ENCODE measurements at regions not wholly inside any gene's neighbourhood (a gene's known extent, or its start where the extent isn't known, plus 50 kb on each side); places are given as distances from the start of the nearest gene placed in this dataset.
A peak's percentile ranks its signal among the peaks of the same experiment; 100 is the strongest.

GRCh38 chr12:67759829-67760228 lies 111.3 kb downstream of the DYRK2 start:
- no peak overlapping the region for H3K27ac Mint-ChIP-seq (ENCODE audit: low read depth, unreplicated experiment)
- H3K27me3 Mint-ChIP-seq (ENCODE audit: insufficient read depth, unreplicated experiment) = no peaks in the 10 kb centered on the region
- TF ChIP-seq, protein P1, sequence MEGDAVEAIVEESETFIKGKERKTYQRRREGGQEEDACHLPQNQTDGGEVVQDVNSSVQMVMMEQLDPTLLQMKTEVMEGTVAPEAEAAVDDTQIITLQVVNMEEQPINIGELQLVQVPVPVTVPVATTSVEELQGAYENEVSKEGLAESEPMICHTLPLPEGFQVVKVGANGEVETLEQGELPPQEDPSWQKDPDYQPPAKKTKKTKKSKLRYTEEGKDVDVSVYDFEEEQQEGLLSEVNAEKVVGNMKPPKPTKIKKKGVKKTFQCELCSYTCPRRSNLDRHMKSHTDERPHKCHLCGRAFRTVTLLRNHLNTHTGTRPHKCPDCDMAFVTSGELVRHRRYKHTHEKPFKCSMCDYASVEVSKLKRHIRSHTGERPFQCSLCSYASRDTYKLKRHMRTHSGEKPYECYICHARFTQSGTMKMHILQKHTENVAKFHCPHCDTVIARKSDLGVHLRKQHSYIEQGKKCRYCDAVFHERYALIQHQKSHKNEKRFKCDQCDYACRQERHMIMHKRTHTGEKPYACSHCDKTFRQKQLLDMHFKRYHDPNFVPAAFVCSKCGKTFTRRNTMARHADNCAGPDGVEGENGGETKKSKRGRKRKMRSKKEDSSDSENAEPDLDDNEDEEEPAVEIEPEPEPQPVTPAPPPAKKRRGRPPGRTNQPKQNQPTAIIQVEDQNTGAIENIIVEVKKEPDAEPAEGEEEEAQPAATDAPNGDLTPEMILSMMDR (IDR thresholded peaks at IDR 0.05; ENCODE audit: unreplicated experiment) = no peak
- H3K4me3 Mint-ChIP-seq (ENCODE audit: unreplicated experiment) = no peak overlapping the region
- no peaks in the 10 kb centered on the region for H3K4me1 Mint-ChIP-seq (ENCODE audit: insufficient read depth, unreplicated experiment)
- DNase-seq (ENCODE audit: unreplicated experiment) = peak; percentile 8
- no TSS peak for BruUV-seq (replicated peaks)
- intact Hi-C loops (cut with micrococcal nuclease) = no loop called here
- ChIA-PET POLR2A (no interaction called here), CTCF (no interaction called here)
- H3K9me3 Mint-ChIP-seq (ENCODE audit: unreplicated experiment) = no peaks in the 10 kb centered on the region
- H3K36me3 Mint-ChIP-seq (ENCODE audit: insufficient read depth, unreplicated experiment) = no peaks in the 10 kb centered on the region

GRCh38 chr12:67760586-67761275 lies 112.2 kb downstream of the DYRK2 start:
- Mint-ChIP-seq H3K27me3 (ENCODE audit: insufficient read depth, unreplicated experiment) (no peaks in the 10 kb centered on the region), H3K4me1 (ENCODE audit: insufficient read depth, unreplicated experiment) (no peaks in the 10 kb centered on the region), H3K4me3 (ENCODE audit: unreplicated experiment) (no peak overlapping the region), H3K27ac (ENCODE audit: low read depth, unreplicated experiment) (no peak overlapping the region), H3K9me3 (ENCODE audit: unreplicated experiment) (no peaks in the 10 kb centered on the region), H3K36me3 (ENCODE audit: insufficient read depth, unreplicated experiment) (no peaks in the 10 kb centered on the region)
- TF ChIP-seq, protein P1 (IDR thresholded peaks at IDR 0.05; ENCODE audit: unreplicated experiment) = no peak
- no peak for DNase-seq (ENCODE audit: unreplicated experiment)
- BruUV-seq (replicated peaks) = no TSS peak
- POLR2A ChIA-PET = no interaction called here
- intact Hi-C loops (cut with micrococcal nuclease) = no loop called here
- CTCF ChIA-PET = interaction anchor here (0.6 kb wide), 1 partner anchor 914 kb away, joined by 4 read pairs; no protein-coding TSS in a partner anchor

- no peak overlapping the region for H3K27ac Mint-ChIP-seq (ENCODE audit: low read depth, unreplicated experiment)
- intact Hi-C loops (cut with micrococcal nuclease) = no loop called here
- H3K4me3 Mint-ChIP-seq (ENCODE audit: unreplicated experiment) = no peak overlapping the region
- no peaks in the 10 kb centered on the region for H3K27me3 Mint-ChIP-seq (ENCODE audit: insufficient read depth, unreplicated experiment)
- DNase-seq (ENCODE audit: unreplicated experiment) = no peak
- ChIA-PET POLR2A (interaction anchor here (0.9 kb wide), 1 partner anchor 13 kb away, joined by 3 read pairs; no protein-coding TSS in a partner anchor), CTCF (interaction anchor here (0.7 kb wide), 2 partner anchors 111 to 405 kb away, joined by 3 to 4 read pairs; no protein-coding TSS in a partner anchor)
- no TSS peak for BruUV-seq (replicated peaks)
- no peaks in the 10 kb centered on the region for H3K9me3 Mint-ChIP-seq (ENCODE audit: unreplicated experiment)
- H3K4me1 Mint-ChIP-seq (ENCODE audit: insufficient read depth, unreplicated experiment) = no peaks in the 10 kb centered on the region
- TF ChIP-seq, protein P1 (IDR thresholded peaks at IDR 0.05; ENCODE audit: unreplicated experiment) = no peak
- H3K36me3 Mint-ChIP-seq (ENCODE audit: insufficient read depth, unreplicated experiment) = no peaks in the 10 kb centered on the region
These were observed 113.0 kb downstream of the DYRK2 start for GRCh38 chr12:67761566-67761965.

DNA sequence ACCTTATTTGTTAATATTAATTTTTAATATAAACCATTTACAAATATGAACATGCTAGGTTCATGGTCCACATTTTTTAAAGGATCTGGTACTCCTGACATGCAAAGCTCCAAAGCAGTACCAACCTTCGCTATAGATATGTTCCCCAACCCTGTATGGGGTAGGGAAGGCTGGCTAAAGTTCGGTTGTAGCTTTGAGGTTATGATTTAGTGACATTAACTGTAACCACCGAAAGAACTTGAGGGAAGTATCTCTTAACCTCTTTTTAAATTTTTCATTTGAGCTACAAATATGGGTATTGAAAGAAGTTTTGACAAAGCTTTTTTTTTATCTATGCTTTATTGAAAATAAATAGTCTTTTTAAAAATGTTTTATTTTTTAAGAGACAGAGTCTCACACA lies 115.5 kb downstream of the DYRK2 start:
- Mint-ChIP-seq H3K27ac (ENCODE audit: low read depth, unreplicated experiment) (no peak overlapping the region), H3K9me3 (ENCODE audit: unreplicated experiment) (no peaks in the 10 kb centered on the region), H3K36me3 (ENCODE audit: insufficient read depth, unreplicated experiment) (no peaks in the 10 kb centered on the region), H3K27me3 (ENCODE audit: insufficient read depth, unreplicated experiment) (no peaks in the 10 kb centered on the region), H3K4me3 (ENCODE audit: unreplicated experiment) (no peak overlapping the region), H3K4me1 (ENCODE audit: insufficient read depth, unreplicated experiment) (no peaks in the 10 kb centered on the region)
- POLR2A ChIA-PET = no interaction called here
- CTCF ChIA-PET = interaction anchor here (0.7 kb wide), 1 partner anchor 18 kb away, joined by 3 read pairs; no protein-coding TSS in a partner anchor
- intact Hi-C loops (cut with micrococcal nuclease) = no loop called here
- no peak for DNase-seq (ENCODE audit: unreplicated experiment)
- BruUV-seq (replicated peaks) = no TSS peak
- TF ChIP-seq, protein P1 (IDR thresholded peaks at IDR 0.05; ENCODE audit: unreplicated experiment) = no peak
